ENCODE measurements at regions not wholly inside any gene's neighbourhood (a gene's known extent, or its start where the extent isn't known, plus 50 kb on each side); places are given as distances from the start of the nearest gene placed in this dataset.

DNA sequence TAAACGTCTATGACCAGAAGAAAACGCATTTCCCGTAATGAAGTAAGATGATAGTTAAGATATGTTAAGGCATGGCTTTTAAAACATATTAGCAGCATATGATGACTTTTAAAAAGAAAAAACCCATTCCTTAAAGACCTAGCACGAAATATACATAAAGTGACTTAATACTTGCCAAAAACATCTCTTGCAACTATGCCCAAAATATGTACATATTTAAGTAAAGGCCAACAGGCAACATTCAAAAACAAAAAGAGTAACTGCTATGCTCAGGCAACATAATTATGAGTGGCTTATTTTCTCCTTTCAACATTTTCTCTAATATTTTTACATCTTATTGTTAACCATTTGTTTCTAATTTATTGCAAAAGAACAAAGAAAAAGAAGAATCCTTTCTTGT lies 60.3 kb upstream of the PAPOLG start:
- Histone ChIP-seq H3K9me3 (replicated peaks; ENCODE audit: low read length) (no peaks in the 10 kb centered on the region), H3K4me3 (ENCODE audit: low read length) (no peak overlapping the region), H3K27me3 (ENCODE audit: control insufficient read depth, insufficient read depth, low read length) (peaks cover 22% of the 10 kb centered on the region), H3K9ac (ENCODE audit: low read depth, low read length) (no peak overlapping the region), H3K4me1 (ENCODE audit: control insufficient read depth, insufficient read depth, low read length) (no peaks in the 10 kb centered on the region), H3K4me2 (ENCODE audit: low read length) (no peak overlapping the region), H3K36me3 (ENCODE audit: insufficient read depth, low read length) (no peaks in the 10 kb centered on the region)

DNA sequence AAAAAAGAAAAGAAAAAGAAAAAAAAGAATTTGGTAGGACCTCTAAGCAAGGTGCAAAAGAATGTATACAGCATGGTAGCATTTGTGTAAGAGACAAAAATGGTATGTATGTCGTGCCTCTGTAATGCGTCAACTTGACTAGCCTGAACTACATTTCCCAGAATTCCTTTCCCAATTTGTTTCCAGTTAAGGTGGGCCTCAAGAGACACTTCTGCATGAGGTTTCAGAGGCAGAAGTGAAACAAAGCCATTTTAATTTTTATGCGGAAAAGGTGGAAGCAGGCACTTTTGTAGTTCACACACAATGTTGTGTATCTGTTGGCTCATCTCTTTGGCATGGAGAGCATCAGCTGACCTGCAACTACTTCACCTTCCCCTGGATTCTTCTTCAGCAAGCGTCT lies 56.5 kb upstream of the PAPOLG start:
- Histone ChIP-seq H3K36me3 (ENCODE audit: insufficient read depth, low read length) (no peaks in the 10 kb centered on the region), H3K9ac (ENCODE audit: low read depth, low read length) (no peak overlapping the region), H3K4me2 (ENCODE audit: low read length) (no peak overlapping the region), H3K4me3 (ENCODE audit: low read length) (no peak overlapping the region), H3K4me1 (ENCODE audit: control insufficient read depth, insufficient read depth, low read length) (no peaks in the 10 kb centered on the region), H3K27me3 (ENCODE audit: control insufficient read depth, insufficient read depth, low read length) (peaks cover 16% of the 10 kb centered on the region), H3K9me3 (replicated peaks; ENCODE audit: low read length) (no peaks in the 10 kb centered on the region)

DNA sequence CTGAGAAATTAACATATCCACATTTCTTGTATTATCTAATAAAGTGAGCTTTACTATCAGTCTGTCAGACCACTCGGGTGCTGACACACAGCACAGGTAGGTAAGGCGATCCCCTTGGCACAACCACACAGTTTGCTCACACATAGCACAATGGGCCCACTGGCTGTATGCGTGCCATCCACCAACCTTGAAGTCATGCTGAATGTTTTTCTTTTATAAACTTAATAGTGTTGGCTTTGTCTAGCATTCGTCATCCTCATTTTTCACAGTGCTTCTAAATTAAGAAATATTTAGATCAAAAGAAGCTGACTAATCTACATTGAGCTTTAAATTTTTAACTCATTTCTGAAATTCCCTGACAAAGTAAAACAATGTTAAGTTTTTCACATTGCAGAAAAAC lies 50.0 kb upstream of the PAPOLG start:
- Histone ChIP-seq H3K4me2 (ENCODE audit: low read length) (no peak overlapping the region), H3K4me3 (ENCODE audit: low read length) (no peak overlapping the region), H3K4me1 (ENCODE audit: control insufficient read depth, insufficient read depth, low read length) (peaks cover 10% of the 10 kb centered on the region), H3K27me3 (ENCODE audit: control insufficient read depth, insufficient read depth, low read length) (peaks cover 5% of the 10 kb centered on the region), H3K9ac (ENCODE audit: low read depth, low read length) (no peak overlapping the region), H3K9me3 (replicated peaks; ENCODE audit: low read length) (no peaks in the 10 kb centered on the region), H3K36me3 (ENCODE audit: insufficient read depth, low read length) (no peaks in the 10 kb centered on the region)

Small RNA genes lying in the stretch of these regions (small RNA-seq; reads per million reads assigned to genes)
- gene RN7SL361P = 0.28 reads per million
